Breast epithelium (tissue), 4 donors: ENCODE measurements at regions not wholly inside any gene's neighbourhood (a gene's known extent, or its start where the extent isn't known, plus 50 kb on each side); places are given as distances from the start of the nearest gene placed in this dataset.

Experiments used
- DNase-seq, 2 donors: peaks; one replicate each; pipeline ENCODE4 v3.0.0-alpha.2; 2019; ENCODE audit warnings: low spot score in 2 of 2
- H3K27ac ChIP-seq, 2 donors: fragments of 200-600 bp; sonication (generic) in 1 of 2; one replicate each; pipeline ENCODE4 v1.5.1; 2016 to 2019; ENCODE audit warnings: mild to moderate bottlenecking in 1 of 2
- H3K27me3 ChIP-seq, 2 donors: fragments of 200-600 bp; sonication (generic) in 1 of 2; one replicate each; pipeline versions ENCODE4 v1.5.1 to v1.6.0; 2017 to 2019; ENCODE audit warnings: control low read depth in 1 of 2, mild to moderate bottlenecking in 1 of 2
- H3K36me3 ChIP-seq: fragments of 200-600 bp; one replicate; pipeline ENCODE4 v1.5.1; 2019
- H3K4me1 ChIP-seq, 2 donors: fragments of 200-600 bp; sonication (generic); one replicate each; pipeline ENCODE4 v1.5.1; 2016 to 2019; ENCODE audit warnings: control low read depth in 1 of 2
- H3K4me3 ChIP-seq, 3 donors: fragments of 200-600 bp; sonication (generic); 1 replicate in 2 of 3; 2 replicates in 1 of 3; pipeline ENCODE4 v1.5.1; 2016 to 2019; ENCODE audit warnings: mild to moderate bottlenecking in 3 of 3, moderate library complexity in 2 of 3
- H3K9me3 ChIP-seq, 2 donors: fragments of 200-600 bp; sonication (generic) in 1 of 2; one replicate each; pipeline ENCODE4 v1.5.1; 2016 to 2019; ENCODE audit warnings: control low read depth in 1 of 2
- POLR2A ChIP-seq: fragments of 450-650 bp; IDR thresholded peaks from one replicate; pipeline ENCODE4 v1.6.1; 2016; ENCODE audit warnings: antibody characterized with exemption, mild to moderate bottlenecking, moderate library complexity
- POLR2AphosphoS5 ChIP-seq, 3 donors: sonication (generic); formaldehyde crosslinking; IDR thresholded peaks; one replicate each; pipeline ENCODE4 v1.6.1; 2017; ENCODE audit warnings: antibody characterized with exemption in 3 of 3
- intact Hi-C: fragments of 100-400 bp; cut with DNase I; formaldehyde crosslinking; loops from one replicate; pipeline ENCODE4 v1.15.1; 2023; ENCODE audit warnings: low total_unique reads
- TF ChIP-seq, protein P1 (sequence below), 3 donors: fragments of 450-650 bp; IDR thresholded peaks; one replicate each; pipeline ENCODE4 v1.5.1; 2016 to 2017; ENCODE audit warnings: antibody characterized with exemption in 3 of 3, mild to moderate bottlenecking in 3 of 3, moderate library complexity in 3 of 3

DNA sequence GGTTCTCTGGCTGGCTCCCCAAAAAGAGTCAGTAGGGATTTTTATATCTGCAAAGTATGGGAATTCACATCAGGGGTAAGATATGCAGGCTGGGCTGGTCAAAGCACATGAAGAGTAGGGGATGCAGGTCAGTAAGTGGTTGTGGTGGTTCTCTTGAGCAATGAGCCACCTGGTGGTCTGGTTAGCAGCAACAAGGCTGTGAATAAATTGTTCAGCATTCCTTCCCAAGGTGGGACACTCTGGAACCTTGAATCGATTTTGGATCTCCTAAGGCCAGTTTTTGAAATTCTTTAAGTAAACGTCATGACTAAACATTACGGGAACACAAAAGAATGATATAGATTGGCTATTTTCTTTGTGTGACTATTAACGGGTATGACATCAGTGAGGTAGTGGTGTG, 563.0 kb upstream of the NEGR1 start:
- H3K9me3 ChIP-seq, result no peaks in the 10 kb centered on the region
- no peaks in the 10 kb centered on the region for H3K27me3 ChIP-seq
- no peak overlapping the region for H3K4me3 ChIP-seq
- DNase-seq, result no peak
- intact Hi-C loops, result no loop called here
- TF ChIP-seq, protein P1, sequence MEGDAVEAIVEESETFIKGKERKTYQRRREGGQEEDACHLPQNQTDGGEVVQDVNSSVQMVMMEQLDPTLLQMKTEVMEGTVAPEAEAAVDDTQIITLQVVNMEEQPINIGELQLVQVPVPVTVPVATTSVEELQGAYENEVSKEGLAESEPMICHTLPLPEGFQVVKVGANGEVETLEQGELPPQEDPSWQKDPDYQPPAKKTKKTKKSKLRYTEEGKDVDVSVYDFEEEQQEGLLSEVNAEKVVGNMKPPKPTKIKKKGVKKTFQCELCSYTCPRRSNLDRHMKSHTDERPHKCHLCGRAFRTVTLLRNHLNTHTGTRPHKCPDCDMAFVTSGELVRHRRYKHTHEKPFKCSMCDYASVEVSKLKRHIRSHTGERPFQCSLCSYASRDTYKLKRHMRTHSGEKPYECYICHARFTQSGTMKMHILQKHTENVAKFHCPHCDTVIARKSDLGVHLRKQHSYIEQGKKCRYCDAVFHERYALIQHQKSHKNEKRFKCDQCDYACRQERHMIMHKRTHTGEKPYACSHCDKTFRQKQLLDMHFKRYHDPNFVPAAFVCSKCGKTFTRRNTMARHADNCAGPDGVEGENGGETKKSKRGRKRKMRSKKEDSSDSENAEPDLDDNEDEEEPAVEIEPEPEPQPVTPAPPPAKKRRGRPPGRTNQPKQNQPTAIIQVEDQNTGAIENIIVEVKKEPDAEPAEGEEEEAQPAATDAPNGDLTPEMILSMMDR (IDR thresholded peaks at IDR 0.05), result no peak
- no peak for TF ChIP-seq POLR2A
- TF ChIP-seq POLR2AphosphoS5 (IDR thresholded peaks at IDR 0.05), result no peak
- H3K4me1 ChIP-seq, result no peaks in the 10 kb centered on the region
- no peaks in the 10 kb centered on the region for H3K36me3 ChIP-seq
- H3K27ac ChIP-seq, result no peak overlapping the region

DNA sequence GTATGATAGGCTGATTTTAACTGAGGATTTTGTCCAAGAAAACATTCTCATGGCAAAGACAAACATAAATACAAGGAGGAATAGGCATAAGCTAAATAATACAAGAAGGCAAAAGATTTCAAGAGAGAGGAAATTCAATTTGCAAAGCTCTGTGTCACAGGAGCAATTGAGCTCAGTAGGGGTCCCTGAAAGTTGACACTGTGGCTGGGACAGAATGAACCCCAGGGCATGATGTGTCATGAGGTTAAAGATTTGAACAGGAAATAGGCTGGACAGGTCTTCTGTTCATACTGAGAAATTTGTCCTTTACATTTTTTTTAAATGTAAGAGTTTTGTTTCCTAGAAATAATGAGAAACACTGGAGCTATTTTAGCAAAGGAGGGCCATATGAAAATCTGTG, 555.4 kb upstream of the NEGR1 start:
- no peaks in the 10 kb centered on the region for H3K4me1 ChIP-seq
- no peaks in the 10 kb centered on the region for H3K27me3 ChIP-seq
- no peak overlapping the region for H3K4me3 ChIP-seq
- peaks cover 0 to 24% of the 10 kb centered on the region in 2 donors for H3K9me3 ChIP-seq
- no peak overlapping the region for H3K27ac ChIP-seq
- TF ChIP-seq POLR2A, result no peak
- TF ChIP-seq POLR2AphosphoS5 (IDR thresholded peaks at IDR 0.05), result no peak
- TF ChIP-seq, protein P1 (IDR thresholded peaks at IDR 0.05), result no peak
- intact Hi-C loops, result no loop called here
- H3K36me3 ChIP-seq, result no peaks in the 10 kb centered on the region
- no peak for DNase-seq

DNA sequence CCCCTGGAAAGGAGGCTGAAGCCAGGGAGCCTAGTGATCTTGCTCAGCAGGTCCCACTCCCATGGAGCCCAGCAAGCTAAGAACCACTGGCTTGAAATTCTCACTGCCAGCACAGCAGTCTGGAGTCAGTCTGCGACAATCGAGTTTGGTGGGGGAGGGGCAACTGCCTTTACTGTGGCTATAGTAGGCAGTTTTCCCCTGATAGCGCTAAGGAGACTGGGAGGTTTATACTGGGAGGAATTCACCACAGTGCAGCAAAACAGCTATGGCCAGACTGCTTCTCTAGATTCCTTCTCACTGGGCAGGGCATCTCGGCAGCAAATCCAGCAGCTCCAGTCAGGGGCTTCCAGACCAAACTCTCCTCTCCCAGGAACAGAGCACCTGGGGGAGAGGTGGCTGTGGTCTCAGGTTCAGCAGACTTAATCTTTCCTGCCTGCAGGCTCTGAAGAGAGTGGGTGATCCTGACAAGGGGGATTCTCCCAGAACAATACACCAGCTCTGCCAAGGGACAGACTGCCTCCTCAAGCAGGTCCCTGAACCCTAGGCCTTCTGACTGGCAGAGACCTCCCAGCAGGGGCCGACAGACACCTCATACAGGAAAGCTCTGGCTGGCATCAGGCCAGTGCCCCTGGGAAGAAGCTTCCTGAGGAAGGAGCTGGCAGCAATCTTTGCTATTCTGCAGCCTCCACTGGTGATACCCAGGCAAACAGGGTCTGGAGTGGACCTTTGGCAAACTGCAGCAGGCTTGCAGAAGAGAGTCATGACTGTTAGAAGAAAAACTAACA, 548.5 kb upstream of the NEGR1 start:
- peaks cover 0 to 38% of the 10 kb centered on the region in 2 donors for H3K9me3 ChIP-seq
- no peaks in the 10 kb centered on the region for H3K36me3 ChIP-seq
- intact Hi-C loops, result no loop called here
- DNase-seq, result no peak
- no peaks in the 10 kb centered on the region for H3K27me3 ChIP-seq
- no peak for TF ChIP-seq POLR2AphosphoS5 (IDR thresholded peaks at IDR 0.05)
- TF ChIP-seq, protein P1 (IDR thresholded peaks at IDR 0.05), result no peak
- TF ChIP-seq POLR2A, result no peak
- no peak overlapping the region for H3K4me3 ChIP-seq
- no peaks in the 10 kb centered on the region for H3K4me1 ChIP-seq
- H3K27ac ChIP-seq, result no peak overlapping the region

DNA sequence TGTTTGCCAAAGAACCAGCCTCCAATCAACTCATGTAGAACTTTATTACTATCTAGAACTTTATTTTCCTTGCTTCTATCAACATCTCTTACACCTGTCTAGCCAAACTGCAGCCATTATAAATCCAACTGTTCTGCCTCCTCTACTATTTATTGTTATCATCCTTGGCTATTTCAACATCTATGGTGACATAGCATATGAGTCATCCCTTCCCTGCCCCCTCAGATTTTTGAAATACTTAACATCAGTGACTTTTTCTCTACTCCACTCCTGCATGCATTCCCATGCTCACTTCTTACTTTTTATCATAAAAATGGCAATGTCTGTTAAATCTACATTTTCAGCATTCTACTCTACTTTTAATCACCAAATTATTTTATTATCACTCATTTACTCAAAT, 544.9 kb upstream of the NEGR1 start:
- Histone ChIP-seq H3K36me3 (no peaks in the 10 kb centered on the region), H3K27me3 (no peaks in the 10 kb centered on the region), H3K27ac (no peak overlapping the region), H3K4me1 (no peaks in the 10 kb centered on the region), H3K9me3 (peaks cover 0 to 22% of the 10 kb centered on the region in 2 donors), H3K4me3 (no peak overlapping the region)
- intact Hi-C loops, result no loop called here
- no peak for DNase-seq
- TF ChIP-seq POLR2AphosphoS5 (IDR thresholded peaks at IDR 0.05) (no peak), POLR2A (no peak)
- TF ChIP-seq, protein P1 (IDR thresholded peaks at IDR 0.05), result no peak

DNA sequence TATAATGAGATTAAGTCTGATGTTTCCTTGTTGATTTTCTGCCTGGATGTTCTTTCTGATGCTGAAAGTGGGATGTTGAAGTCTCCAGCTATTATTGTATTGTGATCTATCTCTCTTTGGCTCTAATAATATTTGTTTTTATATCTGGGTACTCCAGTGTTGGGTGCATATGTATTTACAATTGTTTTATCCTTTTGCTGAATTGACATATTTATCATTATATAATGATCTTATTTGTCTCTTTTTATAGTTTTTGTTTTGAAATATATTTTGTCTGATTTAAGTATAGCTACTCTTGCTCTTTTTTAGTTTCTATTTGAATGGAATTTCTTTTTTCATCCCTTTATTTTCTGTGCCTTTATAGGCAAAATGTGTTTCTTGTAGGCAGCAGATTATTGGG, 522.2 kb upstream of the NEGR1 start:
- TF ChIP-seq POLR2A, result no peak
- TF ChIP-seq, protein P1 (IDR thresholded peaks at IDR 0.05), result no peak
- no peak for TF ChIP-seq POLR2AphosphoS5 (IDR thresholded peaks at IDR 0.05)
- H3K27ac ChIP-seq, result no peak overlapping the region
- intact Hi-C loops, result no loop called here

More for the DNA sequence above, 522.2 kb upstream of the NEGR1 start:
- DNase-seq, result no peak
- H3K36me3 ChIP-seq, result no peaks in the 10 kb centered on the region
- no peak overlapping the region for H3K4me3 ChIP-seq
- no peaks in the 10 kb centered on the region for H3K4me1 ChIP-seq
- H3K9me3 ChIP-seq, result no peaks in the 10 kb centered on the region
- no peaks in the 10 kb centered on the region for H3K27me3 ChIP-seq
